Glomerular endothelial cell (primary cell): ENCODE measurements at regions not wholly inside any gene's neighbourhood (a gene's known extent, or its start where the extent isn't known, plus 50 kb on each side); places are given as distances from the start of the nearest gene placed in this dataset.

Experiments used
- DNase-seq: peaks from one replicate; pipeline ENCODE4 v3.0.0-alpha.2; 2011; ENCODE audit warnings: low read depth, low spot score; ENCODE audit errors: extremely low read depth

- DNase-seq = no peak
Observed at GRCh38 chr13:62626771-62627170, 1211.1 kb upstream of the PCDH20 start.

DNA sequence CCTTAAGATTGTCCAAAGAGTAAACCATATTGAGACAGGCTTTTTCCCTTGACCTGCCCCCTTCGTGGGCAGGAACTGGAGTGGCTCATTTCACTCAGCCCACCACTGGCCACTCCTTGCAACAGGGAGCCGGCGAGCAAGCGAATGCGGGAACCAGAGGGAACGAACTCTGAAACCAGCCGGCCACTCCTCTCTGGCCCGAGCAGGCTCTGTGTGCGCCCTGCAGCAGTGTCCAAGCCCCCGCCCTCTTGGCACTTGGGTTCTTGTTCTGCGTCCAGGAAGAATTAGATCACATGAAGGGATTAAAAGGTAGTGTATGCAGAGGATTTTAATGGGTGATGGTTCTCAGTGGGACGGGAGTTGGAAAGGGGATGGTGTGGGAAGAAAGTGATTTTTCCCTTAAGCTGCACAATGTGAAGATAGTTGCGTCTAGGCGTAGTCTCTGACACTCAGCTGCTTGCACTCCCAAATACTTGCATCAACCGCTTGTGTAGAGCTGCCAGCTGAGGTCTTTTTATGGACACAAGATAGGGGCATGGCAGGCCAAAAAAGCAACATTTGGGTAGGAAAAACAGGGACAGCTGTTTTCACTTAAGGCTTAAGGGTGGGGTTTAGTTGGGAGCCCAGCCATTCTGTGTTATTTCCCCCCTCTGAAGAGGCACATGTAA, 1209.7 kb upstream of the PCDH20 start:
- no peak for DNase-seq

DNA sequence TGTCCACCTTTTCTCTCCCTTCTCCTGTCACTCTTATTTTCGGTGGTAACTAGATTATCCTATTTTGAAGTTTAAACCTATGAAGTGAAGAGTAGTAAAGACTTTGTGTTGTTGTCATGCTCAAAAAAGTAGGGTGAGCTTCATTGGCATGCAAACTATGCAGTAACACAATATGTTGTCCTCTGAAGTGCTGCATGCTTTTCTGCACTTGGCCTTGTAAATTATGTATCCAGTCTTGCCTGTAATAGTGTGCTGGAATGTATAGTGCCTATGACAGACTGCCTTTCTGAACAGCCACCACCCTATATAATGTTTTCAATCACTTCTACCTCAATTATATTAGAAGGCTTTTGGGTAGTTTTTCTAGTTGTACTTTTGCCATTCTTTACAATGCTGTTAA, 1198.2 kb upstream of the PCDH20 start:
- no peak for DNase-seq

DNA sequence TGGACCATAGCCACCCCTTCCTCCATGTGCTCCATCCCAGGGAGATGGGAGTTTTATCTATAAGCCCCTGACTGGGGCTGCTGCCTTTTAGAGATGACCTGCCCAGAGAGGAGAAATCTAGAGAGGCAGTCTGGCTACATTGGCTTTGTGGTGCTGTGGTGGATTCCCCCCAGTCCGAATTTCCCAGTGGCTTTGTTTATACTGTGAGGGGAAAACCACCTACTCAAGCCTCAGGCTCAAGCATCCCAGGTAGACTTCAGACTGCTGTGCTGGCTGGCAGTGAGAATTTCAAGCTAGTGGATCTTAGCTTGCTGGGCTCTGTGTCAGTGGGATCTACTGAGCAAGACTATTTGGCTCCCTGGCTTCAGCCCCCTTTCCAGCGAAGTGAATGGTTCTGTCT, 1195.7 kb upstream of the PCDH20 start:
- no peak for DNase-seq

- DNase-seq = no peak
Observed at GRCh38 chr13:62598708-62599107, 1183.1 kb upstream of the PCDH20 start.

DNA sequence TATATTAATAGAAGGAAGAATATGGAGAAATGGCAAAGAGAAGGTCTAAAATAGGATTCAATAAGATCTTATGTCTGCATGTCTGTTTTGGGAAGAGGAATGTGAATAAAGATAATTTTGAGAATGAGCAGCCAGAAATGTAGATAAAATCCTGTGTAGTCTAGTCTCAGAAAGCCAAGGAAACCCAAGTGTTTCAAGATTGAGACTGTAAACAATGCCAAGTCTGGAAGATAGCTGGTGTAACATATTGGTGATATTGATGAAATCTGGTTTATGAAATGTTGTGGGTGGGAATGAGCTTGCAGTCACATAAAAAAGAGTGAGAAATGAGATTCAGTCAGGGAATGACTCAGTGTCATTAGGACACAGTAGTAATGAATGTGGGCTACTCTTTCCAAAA, 1180.3 kb upstream of the PCDH20 start:
- DNase-seq = no peak

- no peak for DNase-seq
Observed at GRCh38 chr13:62593804-62594203, 1178.2 kb upstream of the PCDH20 start.

- no peak for DNase-seq
Observed at GRCh38 chr13:62583466-62583865, 1167.8 kb upstream of the PCDH20 start.

GRCh38 chr13:62578402-62578801, 1162.8 kb upstream of the PCDH20 start:
- no peak for DNase-seq

DNA sequence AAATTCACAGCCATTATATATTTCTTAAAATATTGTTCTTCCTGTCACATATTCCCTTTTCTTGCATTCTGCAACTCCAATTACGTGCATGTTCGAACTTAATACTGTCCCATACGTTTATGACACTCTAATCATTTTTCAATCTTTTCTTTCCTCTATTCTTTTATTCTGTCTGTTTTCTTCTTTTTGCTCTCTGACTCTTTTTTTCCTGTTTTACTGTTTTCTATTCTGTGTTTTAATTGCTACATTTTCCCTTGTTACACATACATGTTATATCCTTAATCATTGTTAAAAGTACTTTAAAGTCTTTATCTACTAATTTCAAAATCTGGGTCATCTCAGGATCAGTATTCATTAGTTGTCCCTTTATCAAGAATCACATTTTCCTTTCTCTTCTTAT, 1149.1 kb upstream of the PCDH20 start:
- no peak for DNase-seq

DNA sequence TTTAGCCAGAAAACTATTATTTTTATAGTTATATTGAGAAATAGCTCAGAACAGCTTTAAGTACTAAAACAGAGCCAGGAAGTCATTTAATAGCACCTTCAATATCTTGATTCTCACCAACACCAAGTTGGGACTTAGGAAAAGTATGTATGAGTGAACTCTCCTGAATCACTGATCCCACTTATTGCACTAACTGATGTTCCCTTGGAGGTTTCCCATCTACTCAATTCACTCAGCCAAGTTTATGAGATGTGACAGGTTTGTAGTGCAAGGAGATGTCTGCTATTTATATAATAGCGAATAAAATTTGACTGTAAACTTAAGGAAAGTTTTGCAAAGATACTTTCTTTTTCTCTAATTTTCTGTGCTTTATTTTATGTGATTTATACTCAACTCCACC, 1147.6 kb upstream of the PCDH20 start:
- no peak for DNase-seq

DNA sequence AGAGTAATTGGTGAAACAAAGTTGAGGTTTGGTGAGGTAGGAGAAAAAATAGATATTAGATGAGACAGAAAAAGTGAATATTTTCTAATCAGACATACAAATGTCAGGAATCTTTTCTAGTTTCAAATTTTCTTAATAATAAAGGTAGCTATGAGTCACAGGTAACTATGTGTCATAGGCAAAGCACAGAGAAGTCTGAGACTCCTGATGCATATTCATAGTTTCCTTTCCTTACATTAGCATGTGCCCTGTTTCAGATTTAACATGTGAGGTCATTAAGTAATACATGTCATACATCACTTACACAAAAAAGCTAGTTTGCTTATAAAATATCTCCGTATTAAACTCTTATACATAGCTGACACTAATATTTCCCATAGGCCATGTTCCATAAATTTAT, 1141.3 kb upstream of the PCDH20 start:
- DNase-seq = no peak

DNA sequence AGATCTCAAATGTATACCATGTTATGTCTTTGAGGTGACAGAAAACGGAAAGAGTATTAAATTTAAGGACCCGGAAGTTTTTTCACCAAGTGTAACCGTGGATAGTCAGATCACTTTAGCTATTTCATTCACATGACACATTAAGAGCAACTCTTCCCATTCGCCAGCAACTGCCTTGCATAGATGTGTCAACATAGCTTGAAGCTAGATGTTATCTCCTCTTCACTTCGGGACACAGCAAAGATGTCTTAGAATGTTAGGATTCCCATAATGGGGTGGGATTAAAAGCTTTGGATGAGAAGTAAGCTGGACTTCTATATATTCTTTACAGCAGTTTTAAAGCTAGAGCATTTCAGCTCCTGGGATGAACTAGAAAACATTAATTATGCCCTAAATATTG, 1135.9 kb upstream of the PCDH20 start:
- no peak for DNase-seq

DNA sequence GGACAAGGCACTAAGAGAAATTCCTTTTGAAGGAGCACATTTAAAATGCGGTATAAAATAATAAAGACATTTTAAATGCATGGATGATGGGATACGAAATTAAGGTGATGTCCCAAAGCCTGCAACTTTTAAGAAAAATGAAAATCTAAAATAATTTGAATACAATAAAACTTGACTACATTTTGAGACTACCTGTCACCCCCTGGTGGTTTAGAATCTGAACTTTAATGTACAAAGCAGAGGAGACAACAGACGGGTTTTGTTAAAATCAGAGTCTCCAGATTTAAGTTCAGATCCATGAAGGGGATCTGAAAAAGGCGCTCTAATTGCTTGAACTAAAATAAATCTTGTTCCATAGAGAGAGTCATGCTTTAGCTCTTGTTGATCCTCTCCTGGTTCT, 1129.3 kb upstream of the PCDH20 start:
- no peak for DNase-seq

- DNase-seq = no peak
Observed at GRCh38 chr13:62537593-62537992, 1121.9 kb upstream of the PCDH20 start.

DNA sequence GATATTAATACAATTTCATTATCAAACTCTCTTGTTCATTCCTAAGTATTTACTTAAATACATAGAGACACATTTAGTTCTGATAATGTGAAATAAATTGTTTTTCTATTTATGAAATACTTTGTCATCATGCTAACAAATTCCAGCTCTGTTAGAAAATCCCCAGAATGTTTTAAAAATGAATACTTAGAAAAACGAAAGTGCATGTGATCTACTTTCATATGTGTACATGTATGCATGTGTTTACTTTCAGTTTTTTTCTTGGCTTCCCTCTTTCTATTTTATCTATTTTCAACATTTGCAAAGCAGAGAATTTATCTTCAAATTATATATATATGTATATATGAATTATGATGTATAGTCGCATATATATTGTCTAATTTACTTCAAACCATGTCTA, 1110.0 kb upstream of the PCDH20 start:
- DNase-seq = no peak

DNA sequence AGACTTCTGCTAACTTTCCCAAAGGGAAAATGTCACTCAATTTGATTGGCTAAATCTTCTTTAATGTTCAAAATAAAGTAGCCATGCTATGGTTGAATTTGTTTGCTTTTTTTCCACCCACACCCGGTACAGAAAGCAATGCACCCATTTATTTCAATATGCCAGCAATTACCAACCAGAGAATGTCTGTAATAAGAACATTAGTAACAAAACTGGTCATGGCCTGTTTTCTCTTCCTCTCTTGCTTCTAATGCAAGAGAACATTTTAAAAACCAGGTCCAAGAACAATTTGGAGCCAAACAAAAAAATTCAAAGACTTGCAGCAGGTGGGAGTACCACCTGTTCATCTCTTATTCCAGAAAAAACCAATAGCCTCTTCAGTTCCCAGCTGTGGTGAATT, 1108.8 kb upstream of the PCDH20 start:
- DNase-seq = no peak

GRCh38 chr13:62524061-62524460, 1108.4 kb upstream of the PCDH20 start:
- no peak for DNase-seq

- DNase-seq = no peak
Observed at GRCh38 chr13:62512194-62513141, 1096.8 kb upstream of the PCDH20 start.

GRCh38 chr13:62510906-62511655, 1095.4 kb upstream of the PCDH20 start:
- DNase-seq = no peak

GRCh38 chr13:62502588-62502987, 1086.9 kb upstream of the PCDH20 start:
- DNase-seq = no peak

DNA sequence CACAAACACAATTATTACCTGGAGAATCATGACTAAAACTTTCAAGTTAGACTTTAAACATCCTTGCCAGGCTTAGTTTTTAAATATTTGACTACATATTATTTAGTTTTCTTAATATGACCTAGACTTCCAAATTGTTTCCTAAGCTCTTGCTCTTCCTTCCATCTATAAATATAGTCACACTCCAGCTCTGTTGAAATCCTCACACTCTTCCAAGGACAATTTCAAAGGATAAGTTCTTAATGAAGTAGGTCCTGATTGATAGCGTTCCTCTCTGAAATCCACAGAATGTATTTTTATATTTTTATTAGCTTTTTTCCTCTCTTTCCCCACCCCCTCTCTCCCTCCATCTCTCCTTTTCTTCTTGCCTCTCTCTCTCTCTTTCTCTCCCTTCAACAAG, 1074.1 kb upstream of the PCDH20 start:
- DNase-seq = no peak
